GM12891 (cell line): ENCODE measurements at regions not wholly inside any gene's neighbourhood (a gene's known extent, or its start where the extent isn't known, plus 50 kb on each side); places are given as distances from the start of the nearest gene placed in this dataset.

Experiments
- DNase-seq: peaks from one replicate; pipeline ENCODE4 v3.0.0; 2011; ENCODE audit warnings: low spot score; ENCODE audit not compliant: insufficient read length
- FAIRE-seq: peaks from 2 replicates; lab custom pipeline; 2011; peaks lifted over from hg19 to GRCh38; lab: Jason Lieb, UNC
- PAX5 ChIP-seq: IDR thresholded peaks from 2 replicates; pipeline ENCODE4 v1.6.1; 2011; ENCODE audit warnings: low read length, moderate library complexity, mild to moderate bottlenecking; ENCODE audit not compliant: insufficient read depth, severe bottlenecking
- POLR2A ChIP-seq: IDR thresholded peaks from 2 replicates; pipeline ENCODE4 v1.6.1; 2011; ENCODE audit warnings: low read depth, low read length, control low read depth
- POLR2AphosphoS5 ChIP-seq: IDR thresholded peaks from 2 replicates; pipeline ENCODE4 v1.6.1; 2011; ENCODE audit warnings: low read depth, low read length, control low read depth
- POU2F2 ChIP-seq: IDR thresholded peaks from 2 replicates; pipeline ENCODE4 v1.6.1; 2011; ENCODE audit warnings: low read depth, mild to moderate bottlenecking, control low read depth, low read length, moderate library complexity
- SPI1 ChIP-seq: IDR thresholded peaks from 2 replicates; pipeline ENCODE4 v1.6.1; 2011; ENCODE audit warnings: low read depth, low read length, control low read depth
- TAF1 ChIP-seq: IDR thresholded peaks from 2 replicates; pipeline ENCODE4 v1.6.1; 2011; ENCODE audit warnings: low read depth, low read length, control low read depth

GRCh38 chr3:25037049-25037547 is 391.0 kb upstream of the RARB start:
- no peak for DNase-seq
- TF ChIP-seq TAF1: no peak
- no peak for TF ChIP-seq POLR2A
- TF ChIP-seq SPI1: no peak
- no peak for TF ChIP-seq POLR2AphosphoS5
- TF ChIP-seq POU2F2: no peak
- TF ChIP-seq PAX5: no peak
- FAIRE-seq: no peak

- no peak for TF ChIP-seq SPI1
- no peak for TF ChIP-seq POLR2AphosphoS5
- no peak for TF ChIP-seq PAX5
- TF ChIP-seq TAF1: no peak
- TF ChIP-seq POLR2A: no peak
- TF ChIP-seq POU2F2: no peak
- DNase-seq: no peak
- FAIRE-seq: no peak
Observed at GRCh38 chr3:25038271-25038670, 389.8 kb upstream of the RARB start.

- FAIRE-seq: no peak
- DNase-seq: no peak
- no peak for TF ChIP-seq POLR2AphosphoS5
- TF ChIP-seq POLR2A: no peak
- no peak for TF ChIP-seq SPI1
- TF ChIP-seq POU2F2: no peak
- no peak for TF ChIP-seq PAX5
- TF ChIP-seq TAF1: no peak
Observed at GRCh38 chr3:25038922-25039321, 389.1 kb upstream of the RARB start.

GRCh38 chr3:25040748-25041147 is 387.3 kb upstream of the RARB start:
- DNase-seq (no peak), FAIRE-seq (no peak)
- no peak for TF ChIP-seq TAF1
- TF ChIP-seq PAX5: no peak
- TF ChIP-seq POU2F2: no peak
- TF ChIP-seq SPI1: no peak
- no peak for TF ChIP-seq POLR2A

GRCh38 chr3:25041871-25042584 is 386.0 kb upstream of the RARB start:
- no peak for DNase-seq
- FAIRE-seq: no peak
- TF ChIP-seq TAF1: no peak
- TF ChIP-seq POU2F2: no peak
- no peak for TF ChIP-seq SPI1
- TF ChIP-seq POLR2A: no peak
- no peak for TF ChIP-seq POLR2AphosphoS5
- TF ChIP-seq PAX5: no peak

GRCh38 chr3:25043177-25043576 is 384.9 kb upstream of the RARB start:
- FAIRE-seq (no peak), DNase-seq (no peak)
- TF ChIP-seq PAX5: no peak
- TF ChIP-seq SPI1: no peak
- TF ChIP-seq POLR2A: no peak
- no peak for TF ChIP-seq TAF1
- TF ChIP-seq POU2F2: no peak
- no peak for TF ChIP-seq POLR2AphosphoS5

GRCh38 chr3:25043749-25044148 is 384.3 kb upstream of the RARB start:
- DNase-seq (no peak), FAIRE-seq (no peak)
- TF ChIP-seq POU2F2: no peak
- no peak for TF ChIP-seq POLR2A

- FAIRE-seq: no peak
- no peak for DNase-seq
- TF ChIP-seq TAF1: no peak
Observed at GRCh38 chr3:25044762-25045710, 383.0 kb upstream of the RARB start.

- TF ChIP-seq PAX5 (no peak), POLR2A (no peak), TAF1 (no peak), SPI1 (no peak), POLR2AphosphoS5 (no peak), POU2F2 (no peak)
- DNase-seq (no peak), FAIRE-seq (no peak)
Observed at GRCh38 chr3:25046911-25047771, 380.9 kb upstream of the RARB start.

- FAIRE-seq: no peak
- DNase-seq: no peak
- TF ChIP-seq SPI1 (no peak), TAF1 (no peak), POLR2AphosphoS5 (no peak), PAX5 (no peak), POU2F2 (no peak), POLR2A (no peak)
Observed at GRCh38 chr3:25049304-25049703, 378.8 kb upstream of the RARB start.
